A673 (cell line): ENCODE measurements at regions not wholly inside any gene's neighbourhood (a gene's known extent, or its start where the extent isn't known, plus 50 kb on each side); places are given as distances from the start of the nearest gene placed in this dataset.

Experiments
- BruUV-seq: library from RNA; stranded (reverse); fragments of 400-500 nt; replicated peaks from 2 replicates; lab custom pipeline; 2021; lab: Mats Ljungman, UMichigan
- CTCF ChIA-PET: fragments of 300-600 bp; sonication (Branson Sonifier 250); formaldehyde crosslinking; loops from one replicate; lab custom pipeline; 2022; ENCODE audit warnings: antibody characterized with exemption; lab: Charles Lee
- POLR2A ChIA-PET: fragments of 300-600 bp; sonication (Branson Sonifier 250); formaldehyde crosslinking; loops from one replicate; lab custom pipeline; 2022; ENCODE audit warnings: antibody characterized with exemption; ENCODE audit not compliant: low non-redundant PET; lab: Charles Lee
- DNase-seq: peaks from one replicate; pipeline ENCODE4 v3.0.0-alpha.2; 2015; ENCODE audit warnings: low spot score
- H3K27ac ChIP-seq: fragments of 200-600 bp; sonication (generic); 2 replicates; pipeline ENCODE4 v1.5.1; 2016; ENCODE audit warnings: mixed run types, low read depth, mild to moderate bottlenecking, mixed read lengths, antibody characterized with exemption, low read length; ENCODE audit not compliant: poor library complexity, severe bottlenecking
- H3K27me3 ChIP-seq: fragments of 200-600 bp; sonication (generic); replicated peaks from 2 replicates; pipeline ENCODE4 v1.6.1; 2017; ENCODE audit warnings: mixed run types, low read depth, mild to moderate bottlenecking, mixed read lengths, antibody characterized with exemption, low read length; ENCODE audit not compliant: insufficient read depth, poor library complexity
- H3K36me3 ChIP-seq: fragments of 200-600 bp; sonication (generic); 2 replicates; pipeline ENCODE4 v1.6.1; 2016; ENCODE audit warnings: mixed run types, mild to moderate bottlenecking, mixed read lengths, antibody characterized with exemption, low read length; ENCODE audit not compliant: insufficient read depth, poor library complexity, severe bottlenecking
- H3K4me1 ChIP-seq: fragments of 200-600 bp; sonication (generic); 2 replicates; pipeline ENCODE4 v1.6.1; 2017; ENCODE audit warnings: mixed run types, mild to moderate bottlenecking, mixed read lengths, antibody characterized with exemption, low read length; ENCODE audit not compliant: insufficient read depth, poor library complexity, severe bottlenecking
- H3K4me3 ChIP-seq: fragments of 200-600 bp; sonication (generic); 2 replicates; pipeline ENCODE4 v1.5.1; 2016; ENCODE audit warnings: low read depth, mixed run types, mild to moderate bottlenecking, mixed read lengths, low read length; ENCODE audit not compliant: poor library complexity, severe bottlenecking
- H3K9me3 ChIP-seq: fragments of 200-600 bp; sonication (generic); 2 replicates; pipeline ENCODE4 v1.6.1; 2016; ENCODE audit warnings: mixed run types, low read depth, mild to moderate bottlenecking, mixed read lengths, antibody characterized with exemption, low read length; ENCODE audit not compliant: poor library complexity, severe bottlenecking
- EZH2 ChIP-seq: fragments of 200-600 bp; sonication (generic); IDR thresholded peaks from 2 replicates; pipeline ENCODE4 v1.6.1; 2017; ENCODE audit warnings: borderline replicate concordance, low read depth, mild to moderate bottlenecking, mixed read lengths, antibody characterized with exemption, low read length; ENCODE audit not compliant: poor library complexity, severe bottlenecking
- intact Hi-C: fragments of 100-400 bp; cut with micrococcal nuclease; formaldehyde crosslinking; loops from one replicate; pipeline ENCODE4 v1.10.0; 2022; ENCODE audit not compliant: unreplicated experiment
- TF ChIP-seq, protein P1 (sequence below): fragments of 300-800, 200-600 bp; sonication (generic); conservative IDR thresholded peaks from 2 replicates; pipeline ENCODE4 v1.5.1; 2017; ENCODE audit warnings: low read depth, mild to moderate bottlenecking, antibody characterized with exemption, low read length, moderate library complexity, mixed read lengths

DNA sequence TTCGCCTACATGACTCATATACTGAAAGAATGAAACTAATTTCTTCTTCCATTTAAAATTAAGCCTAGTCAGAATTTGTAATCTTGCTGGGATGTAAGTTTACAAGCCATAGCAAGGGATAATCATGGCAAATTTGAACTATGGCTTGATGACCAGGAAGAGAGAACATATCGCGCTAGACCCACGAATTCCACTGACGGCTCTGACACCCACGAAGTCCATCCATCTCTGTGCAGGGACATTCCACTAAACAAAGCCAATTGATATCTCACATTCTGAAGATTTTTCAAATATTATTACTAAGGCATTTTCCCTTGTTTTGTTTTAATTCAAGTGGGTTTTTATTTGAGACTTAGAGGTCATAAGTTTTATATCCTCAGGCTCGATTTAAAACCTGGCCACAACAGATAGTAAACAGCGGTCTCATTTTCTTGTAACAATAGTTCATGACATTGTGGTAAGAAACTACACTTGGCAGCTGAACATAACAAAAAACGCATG lies 113.0 kb downstream of the QPCT start:
- ChIA-PET POLR2A (no interaction called here), CTCF (no interaction called here)
- no peak for DNase-seq
- Histone ChIP-seq H3K4me1 (no peaks in the 10 kb centered on the region), H3K27me3 (no peaks in the 10 kb centered on the region), H3K9me3 (no peaks in the 10 kb centered on the region), H3K27ac (no peak overlapping the region), H3K4me3 (no peak overlapping the region), H3K36me3 (no peaks in the 10 kb centered on the region)
- TF ChIP-seq, protein P1, sequence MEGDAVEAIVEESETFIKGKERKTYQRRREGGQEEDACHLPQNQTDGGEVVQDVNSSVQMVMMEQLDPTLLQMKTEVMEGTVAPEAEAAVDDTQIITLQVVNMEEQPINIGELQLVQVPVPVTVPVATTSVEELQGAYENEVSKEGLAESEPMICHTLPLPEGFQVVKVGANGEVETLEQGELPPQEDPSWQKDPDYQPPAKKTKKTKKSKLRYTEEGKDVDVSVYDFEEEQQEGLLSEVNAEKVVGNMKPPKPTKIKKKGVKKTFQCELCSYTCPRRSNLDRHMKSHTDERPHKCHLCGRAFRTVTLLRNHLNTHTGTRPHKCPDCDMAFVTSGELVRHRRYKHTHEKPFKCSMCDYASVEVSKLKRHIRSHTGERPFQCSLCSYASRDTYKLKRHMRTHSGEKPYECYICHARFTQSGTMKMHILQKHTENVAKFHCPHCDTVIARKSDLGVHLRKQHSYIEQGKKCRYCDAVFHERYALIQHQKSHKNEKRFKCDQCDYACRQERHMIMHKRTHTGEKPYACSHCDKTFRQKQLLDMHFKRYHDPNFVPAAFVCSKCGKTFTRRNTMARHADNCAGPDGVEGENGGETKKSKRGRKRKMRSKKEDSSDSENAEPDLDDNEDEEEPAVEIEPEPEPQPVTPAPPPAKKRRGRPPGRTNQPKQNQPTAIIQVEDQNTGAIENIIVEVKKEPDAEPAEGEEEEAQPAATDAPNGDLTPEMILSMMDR = no peak
- no peak for TF ChIP-seq EZH2
- intact Hi-C loops = no loop called here
- BruUV-seq = no TSS peak

DNA sequence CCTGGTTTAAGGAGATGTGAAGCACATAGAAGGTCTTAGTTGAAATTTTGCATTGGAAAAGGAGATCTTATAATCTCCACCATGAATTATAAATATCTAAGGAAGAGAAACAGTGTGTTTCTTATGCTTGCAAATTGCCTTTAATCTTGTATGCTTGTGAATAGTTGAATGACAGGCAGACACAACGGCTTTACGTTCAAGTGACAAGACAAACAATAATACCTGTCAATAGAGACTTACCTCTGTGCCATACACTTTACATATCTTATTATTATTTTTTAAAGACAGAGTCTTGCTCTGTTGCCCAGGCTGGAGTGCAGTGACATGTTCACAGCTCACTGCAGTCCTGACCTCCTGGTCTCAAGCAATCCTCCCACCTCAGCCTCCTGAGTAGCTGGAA lies 113.7 kb downstream of the QPCT start:
- TF ChIP-seq, protein P1 = no peak
- TF ChIP-seq EZH2 = no peak
- Histone ChIP-seq H3K4me3 (no peak overlapping the region), H3K9me3 (no peaks in the 10 kb centered on the region), H3K27ac (no peak overlapping the region), H3K4me1 (no peaks in the 10 kb centered on the region), H3K36me3 (no peaks in the 10 kb centered on the region), H3K27me3 (no peaks in the 10 kb centered on the region)
- no TSS peak for BruUV-seq
- no peak for DNase-seq
- POLR2A ChIA-PET = no interaction called here
- intact Hi-C loops = no loop called here
- CTCF ChIA-PET = no interaction called here

GRCh38 chr2:37459095-37459981 lies 114.9 kb downstream of the QPCT start:
- CTCF ChIA-PET = no interaction called here
- H3K36me3 ChIP-seq = no peaks in the 10 kb centered on the region
- POLR2A ChIA-PET = no interaction called here
- no peaks in the 10 kb centered on the region for H3K9me3 ChIP-seq
- no peaks in the 10 kb centered on the region for H3K27me3 ChIP-seq
- no peak overlapping the region for H3K4me3 ChIP-seq
- no TSS peak for BruUV-seq
- no peak for DNase-seq
- no peaks in the 10 kb centered on the region for H3K4me1 ChIP-seq
- TF ChIP-seq, protein P1 = no peak
- no peak for TF ChIP-seq EZH2
- H3K27ac ChIP-seq = no peak overlapping the region
- intact Hi-C loops = no loop called here
